ENCODE measurements at regions not wholly inside any gene's neighbourhood (a gene's known extent, or its start where the extent isn't known, plus 50 kb on each side); places are given as distances from the start of the nearest gene placed in this dataset.

DNA sequence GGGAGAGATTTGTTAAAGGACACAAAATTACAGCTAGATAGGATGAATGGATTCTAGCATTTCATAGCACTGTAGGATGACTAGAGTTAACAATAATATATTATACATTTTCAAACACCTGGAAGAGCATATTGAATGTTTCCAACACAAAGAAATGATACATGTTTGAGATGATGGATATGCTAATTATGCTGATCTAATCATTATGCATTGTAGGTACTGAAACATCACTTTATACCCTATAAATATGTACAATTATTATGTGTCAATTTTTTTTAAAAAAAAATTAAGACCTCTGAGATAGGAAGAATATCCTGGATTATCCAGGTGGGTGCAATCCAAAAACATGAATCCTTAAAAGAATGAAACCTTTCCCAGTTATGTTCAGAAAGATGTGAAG lies 100.3 kb upstream of the CPNE8 start:
- H3K9me3 ChIP-seq: no peaks in the 10 kb centered on the region
- intact Hi-C loops (cut with DNase I; ENCODE audit: low total_unique reads): no loop called here
- H3K27ac ChIP-seq: no peak overlapping the region
- no peaks in the 10 kb centered on the region for H3K36me3 ChIP-seq
- TF ChIP-seq, protein P1, sequence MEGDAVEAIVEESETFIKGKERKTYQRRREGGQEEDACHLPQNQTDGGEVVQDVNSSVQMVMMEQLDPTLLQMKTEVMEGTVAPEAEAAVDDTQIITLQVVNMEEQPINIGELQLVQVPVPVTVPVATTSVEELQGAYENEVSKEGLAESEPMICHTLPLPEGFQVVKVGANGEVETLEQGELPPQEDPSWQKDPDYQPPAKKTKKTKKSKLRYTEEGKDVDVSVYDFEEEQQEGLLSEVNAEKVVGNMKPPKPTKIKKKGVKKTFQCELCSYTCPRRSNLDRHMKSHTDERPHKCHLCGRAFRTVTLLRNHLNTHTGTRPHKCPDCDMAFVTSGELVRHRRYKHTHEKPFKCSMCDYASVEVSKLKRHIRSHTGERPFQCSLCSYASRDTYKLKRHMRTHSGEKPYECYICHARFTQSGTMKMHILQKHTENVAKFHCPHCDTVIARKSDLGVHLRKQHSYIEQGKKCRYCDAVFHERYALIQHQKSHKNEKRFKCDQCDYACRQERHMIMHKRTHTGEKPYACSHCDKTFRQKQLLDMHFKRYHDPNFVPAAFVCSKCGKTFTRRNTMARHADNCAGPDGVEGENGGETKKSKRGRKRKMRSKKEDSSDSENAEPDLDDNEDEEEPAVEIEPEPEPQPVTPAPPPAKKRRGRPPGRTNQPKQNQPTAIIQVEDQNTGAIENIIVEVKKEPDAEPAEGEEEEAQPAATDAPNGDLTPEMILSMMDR (IDR thresholded peaks at IDR 0.05): no peak
- no peak for TF ChIP-seq POLR2A (IDR thresholded peaks at IDR 0.05)
- no peak for DNase-seq
- no peaks in the 10 kb centered on the region for H3K27me3 ChIP-seq
- H3K4me3 ChIP-seq: no peak overlapping the region
- no peaks in the 10 kb centered on the region for H3K4me1 ChIP-seq

- DNase-seq: no peak
Observed at GRCh38 chr12:39003541-39004155, 98.3 kb upstream of the CPNE8 start.

DNA sequence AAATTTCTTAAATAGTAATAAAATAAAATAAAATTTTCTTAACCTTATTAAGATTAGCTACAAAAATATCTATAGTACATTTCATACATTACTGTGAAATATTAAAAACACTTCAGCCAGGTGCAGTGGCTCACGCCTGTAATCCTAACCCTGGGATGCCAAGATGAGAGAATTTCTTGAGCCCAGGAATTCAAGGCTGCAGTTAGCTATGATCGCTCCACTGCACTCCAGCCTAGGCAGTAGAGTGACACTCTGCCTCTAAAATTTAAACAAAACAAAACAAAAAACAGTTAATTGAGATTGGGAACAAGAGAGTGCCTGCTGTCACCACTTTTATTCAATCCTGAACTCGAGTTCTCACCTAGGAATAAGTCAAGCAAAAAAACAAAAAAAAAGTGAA lies 95.0 kb upstream of the CPNE8 start:
- TF ChIP-seq, protein P1 (IDR thresholded peaks at IDR 0.05): no peak
- no peak for TF ChIP-seq POLR2A (IDR thresholded peaks at IDR 0.05)
- Histone ChIP-seq H3K27me3 (no peaks in the 10 kb centered on the region), H3K9me3 (no peaks in the 10 kb centered on the region), H3K4me3 (no peak overlapping the region), H3K4me1 (no peaks in the 10 kb centered on the region), H3K36me3 (no peaks in the 10 kb centered on the region), H3K27ac (no peak overlapping the region)
- DNase-seq: no peak
- intact Hi-C loops (cut with DNase I; ENCODE audit: low total_unique reads): no loop called here

More at GRCh38 chr12:39003541-39004155, 98.3 kb upstream of the CPNE8 start:
- TF ChIP-seq POLR2A (IDR thresholded peaks at IDR 0.05): no peak
- TF ChIP-seq, protein P1 (IDR thresholded peaks at IDR 0.05): no peak
- intact Hi-C loops (cut with DNase I; ENCODE audit: low total_unique reads): no loop called here
- Histone ChIP-seq H3K27me3 (no peaks in the 10 kb centered on the region), H3K4me3 (no peak overlapping the region), H3K36me3 (no peaks in the 10 kb centered on the region), H3K9me3 (no peaks in the 10 kb centered on the region), H3K4me1 (no peaks in the 10 kb centered on the region), H3K27ac (no peak overlapping the region)

DNA sequence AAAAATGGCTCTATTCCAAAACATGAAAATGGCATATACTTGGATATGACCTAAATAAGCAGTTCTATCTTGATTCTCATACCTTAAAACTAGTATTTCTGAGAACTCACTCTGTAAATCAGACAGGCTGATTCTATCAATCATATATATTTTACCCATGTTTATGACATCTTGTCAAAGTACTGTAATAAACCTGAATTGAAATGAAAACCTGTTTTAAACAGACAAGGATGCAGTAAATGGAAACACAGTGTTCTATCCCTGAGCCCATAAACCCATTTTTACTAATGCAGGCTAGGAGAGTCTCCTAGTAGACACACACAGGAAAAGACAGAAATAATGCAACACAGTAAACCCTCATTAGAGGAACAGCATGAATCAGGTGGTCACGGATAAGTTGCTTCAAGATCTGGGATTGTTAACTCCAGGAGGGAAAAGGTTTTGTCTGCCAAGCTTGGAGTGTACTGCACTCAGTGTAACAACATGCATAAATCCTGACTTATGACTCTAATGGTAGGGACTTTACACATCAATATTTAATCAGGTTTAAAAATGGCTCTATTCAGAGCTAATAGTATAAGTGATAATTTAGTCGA lies 93.6 kb upstream of the CPNE8 start:
- Histone ChIP-seq H3K27me3 (no peaks in the 10 kb centered on the region), H3K4me3 (no peak overlapping the region), H3K36me3 (no peaks in the 10 kb centered on the region), H3K9me3 (no peaks in the 10 kb centered on the region), H3K4me1 (no peaks in the 10 kb centered on the region), H3K27ac (no peak overlapping the region)
- TF ChIP-seq, protein P1 (IDR thresholded peaks at IDR 0.05): no peak
- intact Hi-C loops (cut with DNase I; ENCODE audit: low total_unique reads): no loop called here
- DNase-seq: no peak

GRCh38 chr12:38995249-38995648 lies 89.9 kb upstream of the CPNE8 start:
- no peak overlapping the region for H3K27ac ChIP-seq
- no peaks in the 10 kb centered on the region for H3K27me3 ChIP-seq
- H3K4me3 ChIP-seq: no peak overlapping the region
- no peak for DNase-seq
- H3K9me3 ChIP-seq: no peaks in the 10 kb centered on the region
- intact Hi-C loops (cut with DNase I; ENCODE audit: low total_unique reads): no loop called here
- TF ChIP-seq POLR2A (IDR thresholded peaks at IDR 0.05): no peak
- TF ChIP-seq, protein P1 (IDR thresholded peaks at IDR 0.05): no peak
- no peaks in the 10 kb centered on the region for H3K36me3 ChIP-seq
- no peaks in the 10 kb centered on the region for H3K4me1 ChIP-seq
